Body of pancreas (tissue), 4 donors: ENCODE measurements at regions not wholly inside any gene's neighbourhood (a gene's known extent, or its start where the extent isn't known, plus 50 kb on each side); places are given as distances from the start of the nearest gene placed in this dataset.

ENCODE experiments used
- ATAC-seq: fragments of 150-250 bp; one replicate; pipeline ENCODE4 v1.9.1; 2016
- DNase-seq, 4 donors: peaks; one replicate each; pipeline ENCODE4 v3.0.0-alpha.2; 2019
- H3K27ac ChIP-seq, 4 donors: fragments of 200-600 bp; sonication (generic); 1 replicate in 3 of 4; 2 replicates in 1 of 4; pipeline versions ENCODE4 v1.5.1 to v1.6.1; 2016 to 2019; ENCODE audit warnings: mild to moderate bottlenecking in 1 of 4, mixed read lengths in 1 of 4, moderate library complexity in 1 of 4
- H3K27me3 ChIP-seq, 2 donors: fragments of 200-600 bp; sonication (generic); one replicate each; pipeline ENCODE4 v1.6.0; 2016; ENCODE audit warnings: mild to moderate bottlenecking in 1 of 2
- H3K36me3 ChIP-seq, 2 donors: fragments of 200-600 bp; sonication (generic); replicated peaks in 1 of 2; 2 replicates each; pipeline ENCODE4 v1.5.1; 2016; ENCODE audit warnings: low read depth in 2 of 2; ENCODE audit not compliant: insufficient read depth in 1 of 2
- H3K4me1 ChIP-seq: fragments of 200-600 bp; sonication (generic); one replicate; pipeline ENCODE4 v1.6.0; 2016
- H3K4me3 ChIP-seq, 2 donors: fragments of 200-600 bp; sonication (generic); 1 replicate in 1 of 2; 2 replicates in 1 of 2; pipeline ENCODE4 v1.5.1; 2016 to 2019
- H3K9me3 ChIP-seq, 3 donors: fragments of 200-600 bp; sonication (generic); 1 replicate in 2 of 3; 2 replicates in 1 of 3; pipeline ENCODE4 v1.5.1; 2016
- CTCF ChIP-seq, 7 experiments: fragments of 450-650 bp in 4 of 7; fragments of 200-600 bp in 3 of 7; sonication (generic) in 3 of 7; IDR thresholded peaks; one replicate each; pipeline ENCODE4 v1.5.1; 2016 to 2019; ENCODE audit warnings: antibody characterized with exemption in 7 of 7
- POLR2A ChIP-seq, 3 donors: fragments of 450-650 bp; IDR thresholded peaks; one replicate each; pipeline ENCODE4 v1.6.1; 2016; ENCODE audit warnings: antibody characterized with exemption in 3 of 3, mild to moderate bottlenecking in 2 of 3
- WGBS, 2 donors: methylation state at CpG; one replicate each; pipeline ENCODE4 v1.1.5; 2017; 5-methylcytosine and 5-hydroxymethylcytosine counted together
- intact Hi-C: fragments of 100-400 bp; cut with DNase I; formaldehyde crosslinking; loops from one replicate; pipeline ENCODE4 v1.15.1; 2023

- Histone ChIP-seq H3K4me1 (no peaks in the 10 kb centered on the region), H3K36me3 (no peaks in the 10 kb centered on the region), H3K4me3 (no peak overlapping the region), H3K9me3 (no peaks in the 10 kb centered on the region), H3K27ac (no peak overlapping the region), H3K27me3 (no peaks in the 10 kb centered on the region)
- intact Hi-C loops = no loop called here
- TF ChIP-seq CTCF (IDR thresholded peaks at IDR 0.05) = no peak
- TF ChIP-seq POLR2A (IDR thresholded peaks at IDR 0.05) = no peak
- DNase-seq (no peak), ATAC-seq (no peak)
- WGBS, 2 donors = 77 to 100% methylated on average over 1 of the region's 1 CpG
Measured at GRCh38 chr2:192459422-192459821, 264.7 kb upstream of the TMEFF2 start.

- Histone ChIP-seq H3K4me3 (no peak overlapping the region), H3K27ac (no peak overlapping the region), H3K27me3 (no peaks in the 10 kb centered on the region), H3K9me3 (no peaks in the 10 kb centered on the region), H3K36me3 (no peaks in the 10 kb centered on the region), H3K4me1 (no peaks in the 10 kb centered on the region)
- 63 to 67% methylated on average over 1 of the region's 1 CpG for WGBS, 2 donors
- ATAC-seq (no peak), DNase-seq (no peak)
- TF ChIP-seq POLR2A (IDR thresholded peaks at IDR 0.05) (no peak), CTCF (IDR thresholded peaks at IDR 0.05) (no peak)
- intact Hi-C loops = no loop called here
Measured at GRCh38 chr2:192448881-192449280, 254.1 kb upstream of the TMEFF2 start.

- no peak for TF ChIP-seq POLR2A (IDR thresholded peaks at IDR 0.05)
- no peak for TF ChIP-seq CTCF (IDR thresholded peaks at IDR 0.05)
- Histone ChIP-seq H3K4me1 (no peaks in the 10 kb centered on the region), H3K27me3 (no peaks in the 10 kb centered on the region), H3K4me3 (no peak overlapping the region), H3K36me3 (no peaks in the 10 kb centered on the region), H3K27ac (no peak overlapping the region), H3K9me3 (no peaks in the 10 kb centered on the region)
- DNase-seq (no peak), ATAC-seq (no peak)
- 48 to 56% methylated on average over 7 of the region's 7 CpGs for WGBS, 2 donors
- intact Hi-C loops = no loop called here
Measured at GRCh38 chr2:192444286-192444838, 249.6 kb upstream of the TMEFF2 start.

- TF ChIP-seq CTCF (IDR thresholded peaks at IDR 0.05) (no peak), POLR2A (IDR thresholded peaks at IDR 0.05) (no peak)
- Histone ChIP-seq H3K27ac (no peak overlapping the region), H3K4me3 (no peak overlapping the region), H3K27me3 (no peaks in the 10 kb centered on the region), H3K9me3 (no peaks in the 10 kb centered on the region), H3K4me1 (no peaks in the 10 kb centered on the region), H3K36me3 (no peaks in the 10 kb centered on the region)
- intact Hi-C loops = no loop called here
- ATAC-seq = no peak
- 74 to 80% methylated on average over 2 of the region's 2 CpGs for WGBS, 2 donors
- DNase-seq = no peak
Measured at GRCh38 chr2:192443831-192444230, 249.1 kb upstream of the TMEFF2 start.

GRCh38 chr2:192438239-192438638 lies 243.5 kb upstream of the TMEFF2 start:
- WGBS, 2 donors = 29 to 61% methylated on average over 1 of the region's 1 CpG
- intact Hi-C loops = no loop called here

More at GRCh38 chr2:192438239-192438638, 243.5 kb upstream of the TMEFF2 start:
- Histone ChIP-seq H3K4me3 (no peak overlapping the region), H3K4me1 (no peaks in the 10 kb centered on the region), H3K36me3 (no peaks in the 10 kb centered on the region), H3K9me3 (no peaks in the 10 kb centered on the region), H3K27ac (no peak overlapping the region), H3K27me3 (no peaks in the 10 kb centered on the region)
- TF ChIP-seq POLR2A (IDR thresholded peaks at IDR 0.05) (no peak), CTCF (IDR thresholded peaks at IDR 0.05) (no peak)
- DNase-seq = no peak
- ATAC-seq = no peak
